Lung (tissue), 11 donors: ENCODE measurements at regions not wholly inside any gene's neighbourhood (a gene's known extent, or its start where the extent isn't known, plus 50 kb on each side); places are given as distances from the start of the nearest gene placed in this dataset.

Source experiments
- ATAC-seq: fragments of 200-7000 bp; cut with Tn5 transposase; one replicate; pipeline ENCODE4 v1.9.1; 2020; ENCODE audit warnings: moderate number of reproducible peaks; ENCODE audit not compliant: insufficient read depth, low FRiP score
- DNase-seq, 3 donors: peaks; one replicate each; pipeline ENCODE4 v3.0.0-alpha.2; 2013 to 2017
- H3K27ac ChIP-seq, 2 donors: one replicate each; pipeline ENCODE4 v1.5.1; 2013; ENCODE audit warnings: mild to moderate bottlenecking in 2 of 2, moderate library complexity in 2 of 2, control low read depth in 1 of 2, inconsistent platforms in 1 of 2, low read depth in 1 of 2, low read length in 1 of 2
- H3K27me3 ChIP-seq, 3 donors: one replicate each; pipeline ENCODE4 v1.5.1; 2013; ENCODE audit warnings: low read length in 2 of 3; ENCODE audit not compliant: control insufficient read depth in 3 of 3, insufficient read depth in 3 of 3
- H3K36me3 ChIP-seq, 4 donors: one replicate each; pipeline ENCODE4 v1.5.1; 2013; ENCODE audit warnings: low read length in 4 of 4, mild to moderate bottlenecking in 1 of 4, moderate library complexity in 1 of 4; ENCODE audit not compliant: control insufficient read depth in 4 of 4, insufficient read depth in 4 of 4
- H3K4me1 ChIP-seq, 5 donors: one replicate each; pipeline ENCODE4 v1.5.1; 2013; ENCODE audit warnings: low read length in 5 of 5, mild to moderate bottlenecking in 2 of 5, moderate library complexity in 1 of 5; ENCODE audit not compliant: control insufficient read depth in 5 of 5, insufficient read depth in 5 of 5
- H3K4me3 ChIP-seq: one replicate; pipeline ENCODE4 v1.5.1; 2013; ENCODE audit warnings: mild to moderate bottlenecking, control low read depth, moderate library complexity
- H3K9ac ChIP-seq, 2 donors: one replicate each; pipeline ENCODE4 v1.5.1; 2013; ENCODE audit warnings: low read length in 2 of 2, control low read depth in 1 of 2; ENCODE audit not compliant: insufficient read depth in 1 of 2
- H3K9me3 ChIP-seq, 4 donors: one replicate each; pipeline ENCODE4 v1.5.1; 2013; ENCODE audit warnings: low read length in 3 of 4, mild to moderate bottlenecking in 1 of 4, moderate library complexity in 1 of 4; ENCODE audit not compliant: control insufficient read depth in 4 of 4, insufficient read depth in 3 of 4
- CTCF ChIP-seq: IDR thresholded peaks from 2 replicates; pipeline ENCODE4 v1.5.1; 2012; ENCODE audit warnings: mild to moderate bottlenecking; ENCODE audit errors: control extremely low read depth, extremely low read depth
- WGBS, 2 donors: extraction: QIAGEN DNeasy Blood & Tissue Kit; methylation state at CpG; one replicate each; pipeline ENCODE4 v1.1.7; 2013; 5-methylcytosine and 5-hydroxymethylcytosine counted together
- donor health status: control.
- donor health status: control.
- donor health status: Bipolar disorder and iron deficiency.
- donor health status: healthy.
- donor health status: DM: yes; HTN: yes; CAD: no.

GRCh38 chr21:43355266-43355924, 71.5 kb downstream of the SIK1 start:
- ATAC-seq = no peak
- TF ChIP-seq CTCF = no peak
- no peak overlapping the region for H3K27ac ChIP-seq
- no peak overlapping the region for H3K9ac ChIP-seq
- no peak overlapping the region for H3K4me3 ChIP-seq
- no peaks in the 10 kb centered on the region for H3K36me3 ChIP-seq
- H3K9me3 ChIP-seq = no peaks in the 10 kb centered on the region
- 82 to 87% methylated on average over 25 of the region's 25 CpGs for WGBS, 2 donors
- no peaks in the 10 kb centered on the region for H3K27me3 ChIP-seq
- H3K4me1 ChIP-seq = peaks cover 0 to 37% (median 0%) of the 10 kb centered on the region in 5 donors
- DNase-seq = no peak

- Histone ChIP-seq H3K9ac (no peak overlapping the region), H3K27ac (no peak overlapping the region), H3K4me1 (peaks cover 0 to 38% (median 0%) of the 10 kb centered on the region in 5 donors), H3K27me3 (no peaks in the 10 kb centered on the region), H3K4me3 (no peak overlapping the region), H3K9me3 (no peaks in the 10 kb centered on the region), H3K36me3 (no peaks in the 10 kb centered on the region)
- DNase-seq (no peak), ATAC-seq (no peak)
- TF ChIP-seq CTCF = no peak
- 96 to 97% methylated on average over 4 of the region's 4 CpGs for WGBS, 2 donors
Observed at GRCh38 chr21:43354666-43355065, 72.3 kb downstream of the SIK1 start.

GRCh38 chr21:43354026-43354420, 72.9 kb downstream of the SIK1 start:
- DNase-seq (no peak), ATAC-seq (no peak)
- H3K4me3 ChIP-seq = no peak overlapping the region
- no peaks in the 10 kb centered on the region for H3K36me3 ChIP-seq
- H3K9ac ChIP-seq = no peak overlapping the region
- 83 to 86% methylated on average over 14 of the region's 14 CpGs for WGBS, 2 donors
- H3K9me3 ChIP-seq = no peaks in the 10 kb centered on the region
- no peak overlapping the region for H3K27ac ChIP-seq
- peaks cover 0 to 38% (median 4%) of the 10 kb centered on the region in 5 donors for H3K4me1 ChIP-seq
- H3K27me3 ChIP-seq = no peaks in the 10 kb centered on the region
- no peak for TF ChIP-seq CTCF
